GM21381 (cell line): ENCODE measurements at regions not wholly inside any gene's neighbourhood (a gene's known extent, or its start where the extent isn't known, plus 50 kb on each side); places are given as distances from the start of the nearest gene placed in this dataset.
"Not testable (repeated sequence)": the region's sequence is repeated elsewhere in the genome, so short reads cannot be mapped to it uniquely, and the experiment has no call there.

Experiments used
- ATAC-seq: cut with Tn5 transposase; IDR thresholded peaks from one replicate; pipeline ENCODE4 v1.9.1; 2021; ENCODE audit warnings: mild to moderate bottlenecking, moderate library complexity; ENCODE audit not compliant: unreplicated experiment

DNA sequence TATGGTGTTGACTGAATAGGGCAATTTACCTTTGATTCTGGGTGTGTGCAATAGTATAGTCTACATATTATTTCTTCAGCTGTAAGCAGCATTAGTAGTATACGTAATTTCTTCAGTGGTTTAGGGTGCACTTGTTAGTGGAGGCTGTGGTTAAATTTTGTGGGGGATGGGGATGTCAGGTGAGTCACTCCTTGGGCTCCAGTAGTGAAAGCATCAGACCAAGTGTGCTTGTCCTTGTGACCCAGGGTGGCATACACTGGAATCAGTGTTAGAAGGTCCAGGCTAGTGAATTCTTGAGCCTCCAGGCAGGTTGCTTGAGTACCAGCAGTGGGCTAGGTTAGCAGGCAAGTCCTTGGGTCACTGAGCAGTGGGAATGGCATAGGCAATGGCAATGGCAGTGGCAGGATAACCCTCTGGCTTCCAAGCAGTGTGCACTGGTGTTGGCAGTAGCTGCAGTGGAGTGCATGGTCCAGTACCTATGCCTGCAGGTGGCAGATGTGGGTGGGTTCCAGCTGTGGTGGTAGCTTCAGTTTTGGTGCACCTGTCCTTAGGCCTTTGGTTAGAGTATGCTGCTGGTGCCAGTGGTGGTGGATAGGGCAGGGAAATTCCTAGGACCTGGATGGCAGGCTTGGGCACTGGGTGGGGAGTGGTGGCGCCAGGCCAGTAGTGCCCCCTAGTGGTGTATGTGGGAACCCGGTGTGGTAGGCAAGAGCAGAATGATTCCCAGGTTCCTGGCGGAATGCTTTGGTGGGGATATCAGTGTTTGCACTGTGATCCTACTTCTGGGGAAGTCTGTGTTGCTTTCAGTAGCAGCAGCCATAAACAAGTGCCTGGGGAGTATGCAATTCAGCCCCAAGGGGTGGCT is 531.0 kb downstream of the SMARCA1 start:
- ATAC-seq, result no peak

DNA sequence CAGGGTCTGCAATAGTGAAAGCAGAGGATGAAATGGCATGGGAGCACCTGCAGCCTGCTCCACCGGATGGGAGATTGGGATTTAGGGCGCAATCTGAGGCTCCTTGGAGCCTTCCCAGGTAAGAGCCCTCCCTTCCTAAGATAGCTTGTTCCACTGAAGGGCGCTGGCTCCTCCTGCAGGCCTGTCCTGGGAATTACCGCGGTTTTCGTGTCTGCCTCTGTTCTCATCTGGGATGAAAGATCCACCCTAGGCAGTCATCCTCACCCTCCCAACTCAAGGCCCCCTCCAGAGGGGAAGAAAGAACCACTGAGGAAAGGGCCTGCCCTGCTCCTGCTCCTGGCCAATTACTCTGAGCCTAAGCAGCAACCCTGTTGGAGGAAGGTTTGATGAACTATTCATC is 547.5 kb downstream of the SMARCA1 start:
- no peak for ATAC-seq

GRCh38 chrX:128973033-128973432 is 550.3 kb downstream of the SMARCA1 start:
- no peak for ATAC-seq

DNA sequence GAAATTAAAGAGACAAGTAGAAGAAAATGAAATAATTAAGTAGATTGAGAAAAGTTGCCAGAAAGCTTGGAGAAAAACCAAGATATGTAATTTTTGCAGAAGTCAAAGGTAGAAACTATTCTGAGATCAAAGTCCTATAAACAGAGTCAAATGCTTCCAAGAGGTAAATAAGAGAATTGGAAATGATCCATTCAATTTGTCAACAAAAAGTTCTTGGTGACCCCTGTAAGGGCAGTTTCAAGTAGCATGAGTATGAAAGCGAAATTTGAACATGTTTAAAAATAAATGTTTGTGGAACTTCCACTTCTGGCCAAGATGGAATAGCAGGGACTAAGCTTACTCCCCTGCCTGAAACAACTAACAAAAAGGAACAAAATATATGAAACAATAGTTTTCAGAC is 562.0 kb downstream of the SMARCA1 start:
- no peak for ATAC-seq

DNA sequence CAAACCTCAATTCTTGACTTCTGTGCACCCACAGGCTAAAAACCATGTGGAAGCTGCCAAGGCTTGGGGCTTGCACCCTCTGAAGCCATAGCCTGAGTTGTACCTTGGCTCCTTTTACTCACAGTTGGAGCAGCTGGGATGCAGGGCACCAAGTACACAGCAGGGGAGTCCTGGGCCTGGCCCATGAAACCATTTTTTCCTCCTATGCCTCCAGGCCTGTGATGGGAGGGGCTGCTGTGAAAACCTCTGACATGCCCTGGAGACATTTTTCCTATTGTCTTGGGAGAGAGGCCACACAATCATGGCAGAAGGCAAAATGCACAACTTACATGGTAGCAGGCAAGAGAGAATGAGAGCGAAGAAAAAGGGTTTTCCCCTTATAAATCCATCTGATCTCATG is 568.6 kb downstream of the SMARCA1 start:
- ATAC-seq, result not testable (repeated sequence)

- ATAC-seq, result no peak
Measured at GRCh38 chrX:128931071-128931470, 592.2 kb downstream of the SMARCA1 start.

GRCh38 chrX:128929271-128930057 is 593.8 kb downstream of the SMARCA1 start:
- ATAC-seq, result no peak

- no peak for ATAC-seq
Measured at GRCh38 chrX:128928636-128929035, 594.7 kb downstream of the SMARCA1 start.

DNA sequence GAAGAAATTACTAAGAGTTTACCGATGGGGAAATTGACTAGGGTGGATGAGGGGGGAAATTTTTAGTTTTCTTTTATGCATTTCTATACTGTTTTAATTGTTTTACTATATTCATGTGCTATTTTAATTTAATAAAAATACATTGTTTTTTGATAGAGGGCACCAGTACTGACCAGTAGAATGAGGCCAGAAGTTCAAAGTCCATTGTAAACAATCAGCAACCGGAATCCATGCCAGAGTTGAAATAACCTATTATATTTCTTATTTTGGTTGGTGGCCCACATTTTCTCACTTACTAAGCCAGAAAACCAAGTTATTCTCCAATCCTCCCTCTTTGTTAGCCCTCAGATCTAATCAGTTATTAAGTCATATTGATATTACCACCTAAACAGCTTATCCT is 595.9 kb downstream of the SMARCA1 start:
- no peak for ATAC-seq

GRCh38 chrX:128906753-128907152 is 616.5 kb downstream of the SMARCA1 start:
- ATAC-seq, result no peak

DNA sequence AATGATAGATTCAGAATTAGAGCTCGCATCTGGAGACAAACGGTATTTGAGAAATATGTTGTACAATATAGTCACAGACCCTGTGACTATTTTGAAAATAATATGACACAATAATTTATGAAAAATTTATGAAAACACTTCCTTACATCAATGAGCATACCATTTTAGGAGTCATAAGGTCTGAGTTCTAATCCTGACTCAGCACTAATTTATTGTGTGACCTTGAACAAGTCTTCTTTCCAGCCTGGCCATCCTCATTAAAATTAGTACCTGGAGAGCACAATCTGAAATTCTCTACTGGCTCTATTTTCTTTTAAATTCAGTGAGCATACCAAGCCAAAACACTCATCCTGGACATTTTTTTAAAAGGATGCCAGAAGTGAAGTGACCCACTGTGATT is 622.3 kb downstream of the SMARCA1 start:
- ATAC-seq, result no peak

- no peak for ATAC-seq
Measured at GRCh38 chrX:128897621-128898020, 625.7 kb downstream of the SMARCA1 start.

- no peak for ATAC-seq
Measured at GRCh38 chrX:128891554-128891953, 631.7 kb downstream of the SMARCA1 start.

DNA sequence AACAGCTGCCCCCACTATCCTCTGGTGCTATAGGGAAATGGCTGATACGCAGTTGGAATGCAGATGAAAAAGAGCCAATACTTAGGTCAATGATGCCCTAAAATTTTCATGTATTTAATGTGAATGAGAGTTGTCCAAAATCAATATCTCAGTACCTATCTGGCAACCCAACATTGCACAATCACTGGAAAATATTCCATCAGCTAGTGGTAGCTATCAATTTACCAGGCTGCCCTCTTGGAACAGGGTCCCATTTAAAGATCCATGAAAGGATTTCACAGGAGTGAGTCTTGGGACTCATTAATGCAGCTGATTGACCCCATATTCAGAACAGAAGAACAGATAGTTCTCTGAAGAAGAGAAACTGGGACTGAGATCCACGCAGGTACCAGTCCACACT is 638.9 kb downstream of the SMARCA1 start:
- no peak for ATAC-seq

DNA sequence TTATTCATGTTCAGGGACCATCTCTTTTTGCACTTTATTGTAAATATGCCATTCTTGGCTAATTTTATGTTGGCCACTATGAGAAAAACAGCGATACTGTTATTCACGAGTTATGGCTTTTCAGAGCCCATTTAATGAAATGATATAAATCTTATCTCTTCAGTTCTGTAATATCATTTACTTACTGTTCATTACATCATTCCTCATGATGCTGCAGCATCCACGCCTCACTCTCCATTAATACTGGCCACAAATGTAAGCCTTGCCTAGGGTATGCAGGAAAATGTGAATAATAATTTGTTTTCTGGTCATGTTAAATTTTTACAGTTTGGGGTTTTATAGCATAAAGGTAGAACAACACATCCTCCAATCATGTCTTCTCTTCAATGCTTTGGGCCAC is 639.6 kb downstream of the SMARCA1 start:
- ATAC-seq, result no peak

GRCh38 chrX:128870361-128870760 is 652.9 kb downstream of the SMARCA1 start:
- no peak for ATAC-seq

DNA sequence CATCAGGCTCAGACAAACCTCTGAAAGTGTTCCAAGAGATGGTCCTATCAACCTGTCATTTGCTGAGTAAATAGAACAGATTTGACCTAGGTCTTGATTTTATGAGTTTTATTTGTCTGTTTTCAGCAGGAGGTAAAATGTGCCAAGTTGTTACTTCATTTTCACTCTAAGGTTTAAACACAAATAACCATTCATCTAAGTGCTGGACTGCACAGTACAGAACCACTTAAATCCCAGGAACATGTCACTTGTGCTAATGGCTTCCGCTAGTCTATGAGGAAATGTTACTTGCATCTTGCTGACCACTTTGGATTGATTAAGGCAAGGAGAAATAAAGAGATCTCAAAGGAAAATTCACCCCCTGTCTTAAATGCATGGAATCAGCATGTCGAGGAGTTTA is 660.7 kb downstream of the SMARCA1 start:
- ATAC-seq, result no peak

GRCh38 chrX:128848374-128848773 is 674.9 kb downstream of the SMARCA1 start:
- ATAC-seq, result no peak

GRCh38 chrX:128846385-128846784 is 676.9 kb downstream of the SMARCA1 start:
- no peak for ATAC-seq

- no peak for ATAC-seq
Measured at GRCh38 chrX:128818690-128819089, 704.6 kb downstream of the SMARCA1 start.

- no peak for ATAC-seq
Measured at GRCh38 chrX:128816919-128817318, 706.4 kb downstream of the SMARCA1 start.

DNA sequence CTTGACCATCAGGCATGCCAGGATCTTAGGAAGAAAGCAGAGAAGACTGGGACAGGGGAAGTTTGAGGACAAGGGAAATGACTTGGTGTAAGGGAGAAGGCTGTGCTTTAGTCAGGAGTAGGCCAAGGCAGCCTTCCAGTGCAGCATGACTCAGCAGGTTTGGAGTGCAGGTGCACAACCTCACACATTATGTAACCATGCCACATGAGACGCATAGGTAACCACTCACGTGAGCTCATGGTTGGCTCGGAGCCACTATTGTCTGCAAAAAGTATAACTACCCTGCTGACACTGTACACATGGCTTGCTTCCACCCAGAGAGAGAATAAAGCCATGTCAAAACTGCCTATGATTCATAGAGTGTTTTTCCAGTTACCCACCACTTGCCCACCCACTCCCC is 715.9 kb downstream of the SMARCA1 start:
- ATAC-seq, result no peak
